Kidney epithelial cell (primary cell): ENCODE measurements at regions not wholly inside any gene's neighbourhood (a gene's known extent, or its start where the extent isn't known, plus 50 kb on each side); places are given as distances from the start of the nearest gene placed in this dataset.

Source experiments
- DNase-seq: peaks from one replicate; pipeline ENCODE4 v3.0.0-alpha.2; 2010; ENCODE audit warnings: low read depth
- H3K27me3 ChIP-seq: 2 replicates; pipeline ENCODE4 v1.6.0; 2011; ENCODE audit warnings: low read length; ENCODE audit not compliant: control insufficient read depth, insufficient read depth
- H3K36me3 ChIP-seq: 2 replicates; pipeline ENCODE4 v1.5.1; 2011; ENCODE audit warnings: low read length; ENCODE audit not compliant: control insufficient read depth, insufficient read depth
- H3K4me3 ChIP-seq: 2 replicates; pipeline ENCODE4 v1.5.1; 2011; ENCODE audit warnings: low read depth, mild to moderate bottlenecking, control low read depth, low read length
- CTCF ChIP-seq: IDR thresholded peaks from 2 replicates; pipeline ENCODE4 v1.5.1; 2011; ENCODE audit warnings: mild to moderate bottlenecking, moderate library complexity, low read length, control low read depth, inconsistent platforms; ENCODE audit not compliant: insufficient read depth, poor library complexity, severe bottlenecking

GRCh38 chr10:111249925-111250324 is 173.1 kb downstream of the ADRA2A start:
- no peak for TF ChIP-seq CTCF

DNA sequence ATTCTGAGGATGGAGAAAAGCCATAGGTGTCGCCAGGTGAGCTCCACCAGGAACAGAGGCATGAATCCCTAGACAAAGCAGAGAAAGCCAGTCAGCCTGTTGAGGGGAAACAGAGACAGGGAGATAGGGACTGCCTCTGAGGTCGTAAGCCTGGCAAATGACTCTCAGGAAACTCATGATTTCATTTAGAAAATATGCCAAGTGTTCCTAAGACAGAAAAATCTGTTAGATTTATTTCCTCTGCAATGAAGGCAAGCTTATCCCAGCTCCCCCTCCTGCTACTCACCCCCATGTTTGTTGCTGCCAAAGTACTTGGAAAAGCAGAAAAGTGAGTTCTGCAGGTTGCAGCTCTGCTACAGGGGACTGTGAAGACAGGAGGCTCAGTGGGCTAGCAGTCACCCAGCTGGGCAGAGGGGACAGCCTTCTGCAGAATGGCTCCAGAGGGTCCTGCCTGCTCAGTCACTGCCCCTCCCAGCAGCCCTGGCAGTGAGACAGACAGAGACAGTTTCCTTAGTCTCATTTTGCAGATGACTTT is 184.3 kb downstream of the ADRA2A start:
- no peak for DNase-seq
- H3K36me3 ChIP-seq, result no peaks in the 10 kb centered on the region
- H3K4me3 ChIP-seq, result no peak overlapping the region
- TF ChIP-seq CTCF, result no peak
- no peaks in the 10 kb centered on the region for H3K27me3 ChIP-seq

More at GRCh38 chr10:111249925-111250324, 173.1 kb downstream of the ADRA2A start:
- H3K36me3 ChIP-seq, result no peaks in the 10 kb centered on the region
- no peaks in the 10 kb centered on the region for H3K27me3 ChIP-seq
- H3K4me3 ChIP-seq, result no peak overlapping the region
- no peak for DNase-seq

DNA sequence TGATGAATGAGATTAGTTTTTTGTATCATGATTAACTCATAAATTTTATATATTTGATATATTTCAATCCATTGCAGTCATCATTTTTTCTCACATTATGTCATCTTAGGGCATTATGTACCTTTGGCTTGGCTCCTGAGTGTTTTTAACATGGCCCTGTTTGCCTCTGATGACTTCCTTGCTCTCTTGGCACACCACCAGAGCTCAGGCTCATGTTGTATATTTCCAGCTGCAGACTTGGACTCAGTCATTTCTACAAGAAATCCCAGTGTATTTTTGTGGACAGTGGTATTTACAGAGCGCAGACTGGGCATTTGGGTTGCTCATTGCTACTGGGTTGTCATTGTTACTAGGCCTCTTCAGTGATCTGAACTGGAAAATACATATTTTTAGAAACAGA is 188.5 kb downstream of the ADRA2A start:
- H3K36me3 ChIP-seq, result no peaks in the 10 kb centered on the region
- no peak overlapping the region for H3K4me3 ChIP-seq
- H3K27me3 ChIP-seq, result no peaks in the 10 kb centered on the region
- TF ChIP-seq CTCF, result no peak
- no peak for DNase-seq

DNA sequence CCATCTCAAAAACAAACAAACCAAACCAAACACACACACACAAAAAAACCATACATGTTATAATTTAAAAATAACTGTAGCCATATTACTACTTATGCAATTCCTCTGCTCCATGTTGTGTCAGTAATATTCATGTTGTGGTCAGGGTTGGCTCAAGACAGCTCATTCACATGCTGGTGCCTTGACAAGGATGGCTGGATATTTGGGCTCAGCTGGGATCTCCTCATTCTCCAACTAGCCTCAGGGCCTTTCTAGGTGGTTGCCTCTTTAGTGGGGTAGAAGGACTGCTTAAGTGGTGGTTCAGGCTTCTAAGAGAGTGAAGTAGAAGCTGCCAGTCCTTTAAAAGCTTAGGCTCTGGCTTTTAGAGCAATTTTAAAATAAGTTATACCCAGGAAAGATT is 189.3 kb downstream of the ADRA2A start:
- TF ChIP-seq CTCF, result no peak
- no peaks in the 10 kb centered on the region for H3K27me3 ChIP-seq
- H3K36me3 ChIP-seq, result no peaks in the 10 kb centered on the region
- H3K4me3 ChIP-seq, result no peak overlapping the region
- DNase-seq, result no peak

DNA sequence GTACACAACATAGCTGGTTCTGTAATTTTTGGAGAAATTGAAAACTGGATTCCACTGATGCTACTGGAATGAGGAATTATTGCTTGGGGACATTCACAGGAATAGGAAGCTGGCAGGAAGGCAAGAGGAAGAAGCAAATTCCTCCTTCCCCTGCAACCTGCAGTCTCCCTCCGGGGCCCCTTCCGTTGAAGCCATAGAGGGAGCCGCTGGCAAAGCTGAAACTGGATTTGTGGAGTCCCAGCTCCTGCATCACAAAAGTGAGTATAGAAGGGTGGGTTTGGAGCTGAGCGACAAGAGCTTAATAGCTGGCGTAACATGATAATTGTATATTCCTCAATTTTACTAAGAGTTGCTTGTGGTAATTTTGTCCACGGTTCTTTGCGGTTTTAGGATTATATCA is 190.8 kb downstream of the ADRA2A start:
- no peak for DNase-seq
- TF ChIP-seq CTCF, result no peak
- H3K4me3 ChIP-seq, result no peak overlapping the region
- H3K36me3 ChIP-seq, result no peaks in the 10 kb centered on the region
- H3K27me3 ChIP-seq, result no peaks in the 10 kb centered on the region

GRCh38 chr10:111273235-111273634 is 196.4 kb downstream of the ADRA2A start:
- H3K4me3 ChIP-seq, result no peak overlapping the region
- no peaks in the 10 kb centered on the region for H3K27me3 ChIP-seq
- TF ChIP-seq CTCF, result no peak
- no peak for DNase-seq
- no peaks in the 10 kb centered on the region for H3K36me3 ChIP-seq
